Epithelial cell of proximal tubule (primary cell): ENCODE measurements at regions not wholly inside any gene's neighbourhood (a gene's known extent, or its start where the extent isn't known, plus 50 kb on each side); places are given as distances from the start of the nearest gene placed in this dataset.

Source experiments
- DNase-seq: peaks from one replicate; pipeline ENCODE4 v3.0.0-alpha.2; 2011; ENCODE audit warnings: low read depth
- H3K4me3 ChIP-seq: 2 replicates; pipeline ENCODE4 v1.5.1; 2011; ENCODE audit warnings: low read depth, mild to moderate bottlenecking, low read length
- TF ChIP-seq, protein P1 (sequence below): conservative IDR thresholded peaks from 2 replicates; pipeline ENCODE4 v1.5.1; 2012; ENCODE audit warnings: low read depth, mild to moderate bottlenecking, low read length

DNA sequence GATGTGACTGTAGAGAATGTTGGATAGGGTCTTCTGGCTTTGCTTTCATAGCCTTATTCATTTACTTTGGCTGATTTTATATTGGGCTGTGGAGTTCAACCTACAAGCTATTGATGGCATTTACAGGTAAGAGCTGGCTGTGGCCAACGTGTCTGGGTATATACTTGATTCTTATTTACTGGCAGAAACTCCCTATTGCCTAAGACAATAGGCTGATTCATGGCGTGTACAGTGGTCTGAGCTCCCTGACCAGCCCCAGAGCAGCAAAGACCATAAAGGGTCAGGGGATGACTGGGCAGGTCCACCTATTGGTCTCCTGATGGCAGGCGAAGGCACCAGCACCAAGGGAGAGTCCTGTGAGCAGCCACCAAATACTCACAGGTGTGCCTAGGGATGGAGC lies 190.2 kb upstream of the DMRTA1 start:
- DNase-seq, result no peak
- no peak overlapping the region for H3K4me3 ChIP-seq
- TF ChIP-seq, protein P1, sequence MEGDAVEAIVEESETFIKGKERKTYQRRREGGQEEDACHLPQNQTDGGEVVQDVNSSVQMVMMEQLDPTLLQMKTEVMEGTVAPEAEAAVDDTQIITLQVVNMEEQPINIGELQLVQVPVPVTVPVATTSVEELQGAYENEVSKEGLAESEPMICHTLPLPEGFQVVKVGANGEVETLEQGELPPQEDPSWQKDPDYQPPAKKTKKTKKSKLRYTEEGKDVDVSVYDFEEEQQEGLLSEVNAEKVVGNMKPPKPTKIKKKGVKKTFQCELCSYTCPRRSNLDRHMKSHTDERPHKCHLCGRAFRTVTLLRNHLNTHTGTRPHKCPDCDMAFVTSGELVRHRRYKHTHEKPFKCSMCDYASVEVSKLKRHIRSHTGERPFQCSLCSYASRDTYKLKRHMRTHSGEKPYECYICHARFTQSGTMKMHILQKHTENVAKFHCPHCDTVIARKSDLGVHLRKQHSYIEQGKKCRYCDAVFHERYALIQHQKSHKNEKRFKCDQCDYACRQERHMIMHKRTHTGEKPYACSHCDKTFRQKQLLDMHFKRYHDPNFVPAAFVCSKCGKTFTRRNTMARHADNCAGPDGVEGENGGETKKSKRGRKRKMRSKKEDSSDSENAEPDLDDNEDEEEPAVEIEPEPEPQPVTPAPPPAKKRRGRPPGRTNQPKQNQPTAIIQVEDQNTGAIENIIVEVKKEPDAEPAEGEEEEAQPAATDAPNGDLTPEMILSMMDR, result no peak

GRCh38 chr9:22257026-22257816 lies 189.4 kb upstream of the DMRTA1 start:
- no peak for DNase-seq
- TF ChIP-seq, protein P1, result no peak
- H3K4me3 ChIP-seq, result no peak overlapping the region

DNA sequence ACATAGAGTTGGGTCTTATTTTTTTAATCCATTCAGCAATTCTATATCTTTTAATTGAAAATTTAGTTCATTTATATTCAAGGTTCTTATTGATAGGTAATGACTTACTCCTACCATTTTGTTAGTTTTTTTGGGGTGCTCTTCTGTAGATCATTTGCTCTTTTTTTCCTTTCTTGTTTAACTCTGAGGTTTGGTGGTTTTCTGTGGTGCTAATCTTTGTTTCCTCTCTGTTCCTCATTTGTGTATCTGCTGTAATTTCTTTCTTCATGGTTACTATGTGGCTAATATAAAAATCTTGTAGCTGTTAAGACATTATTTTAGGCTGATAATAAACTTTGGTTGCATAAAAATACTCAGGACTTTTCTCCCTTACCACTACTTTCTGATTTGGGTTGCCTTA lies 181.6 kb upstream of the DMRTA1 start:
- TF ChIP-seq, protein P1, result no peak
- DNase-seq, result no peak
- H3K4me3 ChIP-seq, result no peak overlapping the region

- no peak overlapping the region for H3K4me3 ChIP-seq
- TF ChIP-seq, protein P1, result no peak
- no peak for DNase-seq
These were observed 181.1 kb upstream of the DMRTA1 start for GRCh38 chr9:22265534-22265933.

GRCh38 chr9:22274477-22274876 lies 172.1 kb upstream of the DMRTA1 start:
- TF ChIP-seq, protein P1, result no peak
- no peak overlapping the region for H3K4me3 ChIP-seq
- DNase-seq, result no peak

GRCh38 chr9:22278426-22278825 lies 168.2 kb upstream of the DMRTA1 start:
- TF ChIP-seq, protein P1, result no peak

GRCh38 chr9:22279636-22280035 lies 167.0 kb upstream of the DMRTA1 start:
- DNase-seq, result no peak
- H3K4me3 ChIP-seq, result no peak overlapping the region
- TF ChIP-seq, protein P1, result no peak

More at GRCh38 chr9:22278426-22278825, 168.2 kb upstream of the DMRTA1 start:
- H3K4me3 ChIP-seq, result no peak overlapping the region
- DNase-seq, result no peak
